ENCODE measurements at regions not wholly inside any gene's neighbourhood (a gene's known extent, or its start where the extent isn't known, plus 50 kb on each side); places are given as distances from the start of the nearest gene placed in this dataset.

DNA sequence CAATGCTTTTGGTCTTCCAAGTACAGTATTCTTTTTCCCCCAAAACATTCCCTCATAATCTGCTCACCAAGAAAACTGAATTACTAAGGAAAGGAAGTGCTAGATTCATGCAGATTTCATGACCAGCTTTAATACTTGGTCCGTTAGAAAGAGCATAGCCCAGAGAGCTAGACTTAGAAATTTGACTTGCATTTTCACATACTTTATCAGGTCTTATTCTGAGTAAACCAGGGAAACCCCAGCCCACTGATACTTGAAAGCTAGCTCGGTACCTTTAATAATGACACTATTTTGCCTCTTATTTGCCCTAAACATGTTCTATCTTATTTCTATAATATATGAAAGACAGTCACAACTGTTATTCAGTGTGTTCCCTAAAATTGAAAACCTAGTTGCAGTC lies 204.5 kb downstream of the TTLL7 start:
- no peak overlapping the region for H3K4me2 ChIP-seq (ENCODE audit: insufficient read depth, low read length)
- TF ChIP-seq, protein P1, sequence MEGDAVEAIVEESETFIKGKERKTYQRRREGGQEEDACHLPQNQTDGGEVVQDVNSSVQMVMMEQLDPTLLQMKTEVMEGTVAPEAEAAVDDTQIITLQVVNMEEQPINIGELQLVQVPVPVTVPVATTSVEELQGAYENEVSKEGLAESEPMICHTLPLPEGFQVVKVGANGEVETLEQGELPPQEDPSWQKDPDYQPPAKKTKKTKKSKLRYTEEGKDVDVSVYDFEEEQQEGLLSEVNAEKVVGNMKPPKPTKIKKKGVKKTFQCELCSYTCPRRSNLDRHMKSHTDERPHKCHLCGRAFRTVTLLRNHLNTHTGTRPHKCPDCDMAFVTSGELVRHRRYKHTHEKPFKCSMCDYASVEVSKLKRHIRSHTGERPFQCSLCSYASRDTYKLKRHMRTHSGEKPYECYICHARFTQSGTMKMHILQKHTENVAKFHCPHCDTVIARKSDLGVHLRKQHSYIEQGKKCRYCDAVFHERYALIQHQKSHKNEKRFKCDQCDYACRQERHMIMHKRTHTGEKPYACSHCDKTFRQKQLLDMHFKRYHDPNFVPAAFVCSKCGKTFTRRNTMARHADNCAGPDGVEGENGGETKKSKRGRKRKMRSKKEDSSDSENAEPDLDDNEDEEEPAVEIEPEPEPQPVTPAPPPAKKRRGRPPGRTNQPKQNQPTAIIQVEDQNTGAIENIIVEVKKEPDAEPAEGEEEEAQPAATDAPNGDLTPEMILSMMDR (IDR thresholded peaks at IDR 0.05; ENCODE audit: extremely low read depth, low read depth, low read length): no peak
- no peaks in the 10 kb centered on the region for H3K4me1 ChIP-seq (ENCODE audit: insufficient read depth, low read length)
- no peaks in the 10 kb centered on the region for H4K20me1 ChIP-seq (ENCODE audit: insufficient read depth, low read length)
- no peak overlapping the region for H2AFZ ChIP-seq (ENCODE audit: low read length)
- H3K9me3 ChIP-seq (ENCODE audit: low read depth, low read length): no peaks in the 10 kb centered on the region
- no peaks in the 10 kb centered on the region for H3K79me2 ChIP-seq (ENCODE audit: insufficient read depth, low read length)
- peak; percentile 37 for DNase-seq (ENCODE audit: insufficient read length, low spot score, missing footprints)
- no peaks in the 10 kb centered on the region for H3K27me3 ChIP-seq (ENCODE audit: insufficient read depth, low read length)
- no peak overlapping the region for H3K27ac ChIP-seq (ENCODE audit: low read depth, low read length)
- H3K4me3 ChIP-seq (ENCODE audit: insufficient read depth, low read length): no peak overlapping the region
- H3K36me3 ChIP-seq (ENCODE audit: insufficient read depth, low read length): no peaks in the 10 kb centered on the region

DNA sequence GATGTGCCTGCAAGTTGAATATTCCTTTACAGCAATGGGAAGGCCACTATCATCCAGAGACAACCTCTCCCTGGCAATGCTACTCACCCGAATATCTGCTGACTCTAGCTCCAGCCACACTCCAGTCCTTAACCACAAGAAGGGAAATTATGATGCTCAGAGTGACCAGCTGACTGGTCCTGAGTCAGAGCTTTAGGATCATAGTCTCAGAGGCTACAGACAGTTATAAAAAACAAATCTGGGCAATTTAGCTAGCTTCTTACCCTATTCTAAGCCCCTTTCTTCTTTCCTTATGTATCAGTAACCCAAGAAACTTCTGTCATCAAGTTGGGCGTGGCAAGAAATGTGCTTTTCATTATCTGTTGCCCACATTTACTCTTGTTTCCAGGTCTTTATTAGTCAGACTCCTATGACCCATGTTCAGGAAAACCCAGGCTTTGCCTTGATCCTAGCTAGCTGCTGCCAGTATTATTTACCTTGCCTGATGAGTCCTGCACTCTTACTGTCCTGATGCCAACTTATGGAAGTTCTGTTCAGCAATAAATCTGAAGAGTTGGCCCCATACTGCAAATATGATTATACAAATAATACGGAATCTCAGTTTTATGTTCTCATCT lies 207.0 kb downstream of the TTLL7 start:
- Histone ChIP-seq H2AFZ (ENCODE audit: low read length) (no peak overlapping the region), H3K36me3 (ENCODE audit: insufficient read depth, low read length) (no peaks in the 10 kb centered on the region), H3K27me3 (ENCODE audit: insufficient read depth, low read length) (no peaks in the 10 kb centered on the region), H3K9me3 (ENCODE audit: low read depth, low read length) (no peaks in the 10 kb centered on the region), H3K4me2 (ENCODE audit: insufficient read depth, low read length) (no peak overlapping the region), H3K4me1 (ENCODE audit: insufficient read depth, low read length) (no peaks in the 10 kb centered on the region), H3K4me3 (ENCODE audit: insufficient read depth, low read length) (no peak overlapping the region), H4K20me1 (ENCODE audit: insufficient read depth, low read length) (no peaks in the 10 kb centered on the region), H3K79me2 (ENCODE audit: insufficient read depth, low read length) (no peaks in the 10 kb centered on the region), H3K27ac (ENCODE audit: low read depth, low read length) (no peak overlapping the region)
- DNase-seq (ENCODE audit: insufficient read length, low spot score, missing footprints): no peak
- TF ChIP-seq, protein P1 (IDR thresholded peaks at IDR 0.05; ENCODE audit: extremely low read depth, low read depth, low read length): no peak

DNA sequence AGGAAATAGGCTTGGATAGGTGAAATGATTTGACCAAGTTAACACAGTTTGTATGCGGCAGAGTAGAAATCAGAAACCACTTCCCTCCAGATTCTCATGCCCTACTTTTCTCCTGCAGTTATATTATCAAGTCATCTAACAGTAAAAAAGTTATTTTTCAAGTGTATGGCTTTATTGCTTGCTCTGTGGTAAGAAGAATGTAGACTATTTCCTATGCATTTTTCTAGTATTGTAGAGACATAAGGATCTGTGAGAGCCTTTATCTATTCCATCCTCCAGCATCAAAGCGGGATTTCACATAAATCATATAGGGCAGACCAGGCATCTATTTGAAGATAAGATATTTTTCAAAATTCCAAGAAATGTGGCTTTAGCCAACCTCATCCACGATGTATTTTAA lies 208.5 kb downstream of the TTLL7 start:
- TF ChIP-seq, protein P1 (IDR thresholded peaks at IDR 0.05; ENCODE audit: extremely low read depth, low read depth, low read length): no peak
- Histone ChIP-seq H3K9me3 (ENCODE audit: low read depth, low read length) (no peaks in the 10 kb centered on the region), H4K20me1 (ENCODE audit: insufficient read depth, low read length) (no peaks in the 10 kb centered on the region), H3K36me3 (ENCODE audit: insufficient read depth, low read length) (no peaks in the 10 kb centered on the region), H3K79me2 (ENCODE audit: insufficient read depth, low read length) (no peaks in the 10 kb centered on the region), H2AFZ (ENCODE audit: low read length) (no peak overlapping the region), H3K27me3 (ENCODE audit: insufficient read depth, low read length) (no peaks in the 10 kb centered on the region), H3K4me1 (ENCODE audit: insufficient read depth, low read length) (no peaks in the 10 kb centered on the region), H3K27ac (ENCODE audit: low read depth, low read length) (no peak overlapping the region), H3K4me3 (ENCODE audit: insufficient read depth, low read length) (no peak overlapping the region), H3K4me2 (ENCODE audit: insufficient read depth, low read length) (no peak overlapping the region)
- DNase-seq (ENCODE audit: insufficient read length, low spot score, missing footprints): no peak

DNA sequence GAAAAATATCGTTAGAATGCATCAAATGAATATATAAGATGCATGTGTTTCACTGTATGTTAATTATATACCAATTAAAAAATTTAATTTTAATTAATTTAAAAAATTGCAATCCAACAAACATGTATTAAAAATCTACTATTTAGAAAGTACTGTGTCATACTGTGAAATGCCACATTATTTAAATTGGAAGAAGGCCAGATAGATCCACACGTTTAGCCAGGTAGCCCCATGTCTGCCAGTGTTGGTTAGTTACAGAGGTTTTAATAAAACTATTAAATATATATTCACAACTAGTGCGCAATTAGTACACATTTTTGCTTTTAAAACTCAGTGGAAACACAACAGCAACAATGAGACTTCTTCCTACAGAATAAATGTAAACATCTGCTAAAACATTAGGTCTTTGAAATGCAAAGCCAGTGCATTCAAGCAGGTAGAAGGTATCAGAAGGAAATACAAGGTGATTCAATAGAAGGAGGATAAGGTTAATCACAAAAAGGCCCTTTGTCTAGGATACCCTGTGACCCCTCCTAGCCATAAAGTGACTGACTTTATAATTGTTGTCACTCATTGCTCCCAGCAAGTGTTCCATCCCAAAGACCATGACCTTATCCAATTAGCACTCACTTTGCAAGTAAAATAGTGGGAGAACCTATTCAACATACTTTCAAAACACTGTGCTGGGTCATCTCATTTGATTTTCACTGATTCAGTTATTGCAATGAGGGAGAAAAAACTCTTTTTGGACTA lies 211.5 kb downstream of the TTLL7 start:
- TF ChIP-seq, protein P1 (IDR thresholded peaks at IDR 0.05; ENCODE audit: extremely low read depth, low read depth, low read length): no peak
- Histone ChIP-seq H3K27me3 (ENCODE audit: insufficient read depth, low read length) (no peaks in the 10 kb centered on the region), H3K9me3 (ENCODE audit: low read depth, low read length) (no peaks in the 10 kb centered on the region), H3K27ac (ENCODE audit: low read depth, low read length) (no peak overlapping the region), H2AFZ (ENCODE audit: low read length) (no peak overlapping the region), H3K4me2 (ENCODE audit: insufficient read depth, low read length) (no peak overlapping the region), H3K79me2 (ENCODE audit: insufficient read depth, low read length) (no peaks in the 10 kb centered on the region), H3K4me1 (ENCODE audit: insufficient read depth, low read length) (no peaks in the 10 kb centered on the region), H4K20me1 (ENCODE audit: insufficient read depth, low read length) (no peaks in the 10 kb centered on the region), H3K4me3 (ENCODE audit: insufficient read depth, low read length) (no peak overlapping the region), H3K36me3 (ENCODE audit: insufficient read depth, low read length) (no peaks in the 10 kb centered on the region)
- no peak for DNase-seq (ENCODE audit: insufficient read length, low spot score, missing footprints)
